ENCODE measurements at regions not wholly inside any gene's neighbourhood (a gene's known extent, or its start where the extent isn't known, plus 50 kb on each side); places are given as distances from the start of the nearest gene placed in this dataset.

DNA sequence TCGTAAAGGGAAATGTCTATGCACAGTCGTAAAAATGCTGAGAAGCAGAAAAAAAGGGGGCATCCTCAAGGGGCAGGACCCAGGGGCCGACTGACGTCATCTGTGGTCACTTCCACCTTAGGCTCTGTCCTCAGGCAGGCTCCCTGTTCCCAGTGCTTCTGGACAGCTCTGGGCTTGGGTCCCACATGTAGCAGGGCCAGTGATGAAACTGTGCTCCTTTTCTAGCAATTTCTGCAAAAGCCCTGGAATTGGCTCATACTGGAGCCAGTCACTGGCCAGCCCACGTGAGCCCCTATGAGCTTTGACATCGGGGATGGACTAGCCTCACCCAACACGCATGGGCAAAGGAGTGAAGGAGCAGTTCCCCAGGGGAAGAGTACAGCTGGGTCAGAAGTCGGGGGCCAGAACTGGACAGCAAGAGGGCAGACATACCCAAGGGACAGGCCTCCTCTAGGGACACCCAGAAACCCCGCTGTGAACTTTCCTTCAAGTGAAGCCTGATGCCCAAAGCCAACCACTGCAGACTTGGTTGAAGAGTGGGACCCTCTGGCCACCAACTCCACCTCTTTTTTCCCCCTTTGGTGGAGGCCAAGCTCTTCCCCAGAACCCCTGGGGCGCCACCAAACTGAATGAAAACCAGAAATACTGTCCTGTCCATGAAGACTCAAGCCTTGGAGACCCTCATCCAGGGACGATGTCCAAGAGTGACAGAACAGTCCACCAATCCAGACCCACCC, 1349.0 kb downstream of the BRD1 start:
- H3K4me1 Mint-ChIP-seq = peaks cover 16% of the 10 kb centered on the region
- H3K27me3 ChIP-seq (ENCODE audit: insufficient read depth) = no peaks in the 10 kb centered on the region
- H3K4me1 ChIP-seq (ENCODE audit: insufficient read depth) = no peaks in the 10 kb centered on the region; the same call in 1 of the 2 replicates
- H3K9me2 ChIP-seq (ENCODE audit: insufficient read depth) = no peaks in the 10 kb centered on the region
- no peak for ATAC-seq
- no peak overlapping the region for H3K27ac ChIP-seq (ENCODE audit: low read depth)
- no peak for DNase-seq (ENCODE audit: low spot score)
- H3F3A ChIP-seq (replicated peaks; ENCODE audit: low read depth) = no peaks in the 10 kb centered on the region
- no peak overlapping the region for H2AFZ ChIP-seq
- H3K79me2 ChIP-seq (replicated peaks; ENCODE audit: insufficient read depth) = no peaks in the 10 kb centered on the region
- no peaks in the 10 kb centered on the region for H3K36me3 Mint-ChIP-seq (ENCODE audit: low read depth)
- H3K4me3 Mint-ChIP-seq = no peak overlapping the region
- H3K9me3 Mint-ChIP-seq = no peaks in the 10 kb centered on the region; the same call in 2 of the 3 replicates
- no peaks in the 10 kb centered on the region for H3K27me3 Mint-ChIP-seq (ENCODE audit: insufficient read depth, low read depth, poor library complexity)
- H3K4me2 ChIP-seq = no peak overlapping the region
- no peak overlapping the region for H3K4me3 ChIP-seq
- no peak for TF ChIP-seq EZH2 (IDR thresholded peaks at IDR 0.05; ENCODE audit: low read depth, unreplicated experiment)
- TF ChIP-seq ZNF114 (CRISPR knock-in tag; IDR thresholded peaks at IDR 0.05) = no peak
- TF ChIP-seq, protein P1, sequence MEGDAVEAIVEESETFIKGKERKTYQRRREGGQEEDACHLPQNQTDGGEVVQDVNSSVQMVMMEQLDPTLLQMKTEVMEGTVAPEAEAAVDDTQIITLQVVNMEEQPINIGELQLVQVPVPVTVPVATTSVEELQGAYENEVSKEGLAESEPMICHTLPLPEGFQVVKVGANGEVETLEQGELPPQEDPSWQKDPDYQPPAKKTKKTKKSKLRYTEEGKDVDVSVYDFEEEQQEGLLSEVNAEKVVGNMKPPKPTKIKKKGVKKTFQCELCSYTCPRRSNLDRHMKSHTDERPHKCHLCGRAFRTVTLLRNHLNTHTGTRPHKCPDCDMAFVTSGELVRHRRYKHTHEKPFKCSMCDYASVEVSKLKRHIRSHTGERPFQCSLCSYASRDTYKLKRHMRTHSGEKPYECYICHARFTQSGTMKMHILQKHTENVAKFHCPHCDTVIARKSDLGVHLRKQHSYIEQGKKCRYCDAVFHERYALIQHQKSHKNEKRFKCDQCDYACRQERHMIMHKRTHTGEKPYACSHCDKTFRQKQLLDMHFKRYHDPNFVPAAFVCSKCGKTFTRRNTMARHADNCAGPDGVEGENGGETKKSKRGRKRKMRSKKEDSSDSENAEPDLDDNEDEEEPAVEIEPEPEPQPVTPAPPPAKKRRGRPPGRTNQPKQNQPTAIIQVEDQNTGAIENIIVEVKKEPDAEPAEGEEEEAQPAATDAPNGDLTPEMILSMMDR (conservative IDR thresholded peaks at IDR 0.05; ENCODE audit: low read depth in 2 of 2) = no peak
- TF ChIP-seq ZNF331 (CRISPR knock-in tag; IDR thresholded peaks at IDR 0.05; ENCODE audit: low read depth) = no peak
- no peak for TF ChIP-seq CREB1 (CRISPR knock-in tag; IDR thresholded peaks at IDR 0.05; ENCODE audit: low read depth)
- TF ChIP-seq, protein P2, sequence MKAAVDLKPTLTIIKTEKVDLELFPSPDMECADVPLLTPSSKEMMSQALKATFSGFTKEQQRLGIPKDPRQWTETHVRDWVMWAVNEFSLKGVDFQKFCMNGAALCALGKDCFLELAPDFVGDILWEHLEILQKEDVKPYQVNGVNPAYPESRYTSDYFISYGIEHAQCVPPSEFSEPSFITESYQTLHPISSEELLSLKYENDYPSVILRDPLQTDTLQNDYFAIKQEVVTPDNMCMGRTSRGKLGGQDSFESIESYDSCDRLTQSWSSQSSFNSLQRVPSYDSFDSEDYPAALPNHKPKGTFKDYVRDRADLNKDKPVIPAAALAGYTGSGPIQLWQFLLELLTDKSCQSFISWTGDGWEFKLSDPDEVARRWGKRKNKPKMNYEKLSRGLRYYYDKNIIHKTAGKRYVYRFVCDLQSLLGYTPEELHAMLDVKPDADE (IDR thresholded peaks at IDR 0.05) = no peak
- no peak for TF ChIP-seq POLR2AphosphoS5 (IDR thresholded peaks at IDR 0.05; ENCODE audit: low read depth)
- no peak for TF ChIP-seq STAT1 (IDR thresholded peaks at IDR 0.05; ENCODE audit: unreplicated experiment)
- no peak for TF ChIP-seq NANOG (IDR thresholded peaks at IDR 0.05; ENCODE audit: borderline replicate concordance)
- TF ChIP-seq EZH2phosphoT487 (IDR thresholded peaks at IDR 0.05; ENCODE audit: unreplicated experiment) = no peak
- TF ChIP-seq, protein P3, sequence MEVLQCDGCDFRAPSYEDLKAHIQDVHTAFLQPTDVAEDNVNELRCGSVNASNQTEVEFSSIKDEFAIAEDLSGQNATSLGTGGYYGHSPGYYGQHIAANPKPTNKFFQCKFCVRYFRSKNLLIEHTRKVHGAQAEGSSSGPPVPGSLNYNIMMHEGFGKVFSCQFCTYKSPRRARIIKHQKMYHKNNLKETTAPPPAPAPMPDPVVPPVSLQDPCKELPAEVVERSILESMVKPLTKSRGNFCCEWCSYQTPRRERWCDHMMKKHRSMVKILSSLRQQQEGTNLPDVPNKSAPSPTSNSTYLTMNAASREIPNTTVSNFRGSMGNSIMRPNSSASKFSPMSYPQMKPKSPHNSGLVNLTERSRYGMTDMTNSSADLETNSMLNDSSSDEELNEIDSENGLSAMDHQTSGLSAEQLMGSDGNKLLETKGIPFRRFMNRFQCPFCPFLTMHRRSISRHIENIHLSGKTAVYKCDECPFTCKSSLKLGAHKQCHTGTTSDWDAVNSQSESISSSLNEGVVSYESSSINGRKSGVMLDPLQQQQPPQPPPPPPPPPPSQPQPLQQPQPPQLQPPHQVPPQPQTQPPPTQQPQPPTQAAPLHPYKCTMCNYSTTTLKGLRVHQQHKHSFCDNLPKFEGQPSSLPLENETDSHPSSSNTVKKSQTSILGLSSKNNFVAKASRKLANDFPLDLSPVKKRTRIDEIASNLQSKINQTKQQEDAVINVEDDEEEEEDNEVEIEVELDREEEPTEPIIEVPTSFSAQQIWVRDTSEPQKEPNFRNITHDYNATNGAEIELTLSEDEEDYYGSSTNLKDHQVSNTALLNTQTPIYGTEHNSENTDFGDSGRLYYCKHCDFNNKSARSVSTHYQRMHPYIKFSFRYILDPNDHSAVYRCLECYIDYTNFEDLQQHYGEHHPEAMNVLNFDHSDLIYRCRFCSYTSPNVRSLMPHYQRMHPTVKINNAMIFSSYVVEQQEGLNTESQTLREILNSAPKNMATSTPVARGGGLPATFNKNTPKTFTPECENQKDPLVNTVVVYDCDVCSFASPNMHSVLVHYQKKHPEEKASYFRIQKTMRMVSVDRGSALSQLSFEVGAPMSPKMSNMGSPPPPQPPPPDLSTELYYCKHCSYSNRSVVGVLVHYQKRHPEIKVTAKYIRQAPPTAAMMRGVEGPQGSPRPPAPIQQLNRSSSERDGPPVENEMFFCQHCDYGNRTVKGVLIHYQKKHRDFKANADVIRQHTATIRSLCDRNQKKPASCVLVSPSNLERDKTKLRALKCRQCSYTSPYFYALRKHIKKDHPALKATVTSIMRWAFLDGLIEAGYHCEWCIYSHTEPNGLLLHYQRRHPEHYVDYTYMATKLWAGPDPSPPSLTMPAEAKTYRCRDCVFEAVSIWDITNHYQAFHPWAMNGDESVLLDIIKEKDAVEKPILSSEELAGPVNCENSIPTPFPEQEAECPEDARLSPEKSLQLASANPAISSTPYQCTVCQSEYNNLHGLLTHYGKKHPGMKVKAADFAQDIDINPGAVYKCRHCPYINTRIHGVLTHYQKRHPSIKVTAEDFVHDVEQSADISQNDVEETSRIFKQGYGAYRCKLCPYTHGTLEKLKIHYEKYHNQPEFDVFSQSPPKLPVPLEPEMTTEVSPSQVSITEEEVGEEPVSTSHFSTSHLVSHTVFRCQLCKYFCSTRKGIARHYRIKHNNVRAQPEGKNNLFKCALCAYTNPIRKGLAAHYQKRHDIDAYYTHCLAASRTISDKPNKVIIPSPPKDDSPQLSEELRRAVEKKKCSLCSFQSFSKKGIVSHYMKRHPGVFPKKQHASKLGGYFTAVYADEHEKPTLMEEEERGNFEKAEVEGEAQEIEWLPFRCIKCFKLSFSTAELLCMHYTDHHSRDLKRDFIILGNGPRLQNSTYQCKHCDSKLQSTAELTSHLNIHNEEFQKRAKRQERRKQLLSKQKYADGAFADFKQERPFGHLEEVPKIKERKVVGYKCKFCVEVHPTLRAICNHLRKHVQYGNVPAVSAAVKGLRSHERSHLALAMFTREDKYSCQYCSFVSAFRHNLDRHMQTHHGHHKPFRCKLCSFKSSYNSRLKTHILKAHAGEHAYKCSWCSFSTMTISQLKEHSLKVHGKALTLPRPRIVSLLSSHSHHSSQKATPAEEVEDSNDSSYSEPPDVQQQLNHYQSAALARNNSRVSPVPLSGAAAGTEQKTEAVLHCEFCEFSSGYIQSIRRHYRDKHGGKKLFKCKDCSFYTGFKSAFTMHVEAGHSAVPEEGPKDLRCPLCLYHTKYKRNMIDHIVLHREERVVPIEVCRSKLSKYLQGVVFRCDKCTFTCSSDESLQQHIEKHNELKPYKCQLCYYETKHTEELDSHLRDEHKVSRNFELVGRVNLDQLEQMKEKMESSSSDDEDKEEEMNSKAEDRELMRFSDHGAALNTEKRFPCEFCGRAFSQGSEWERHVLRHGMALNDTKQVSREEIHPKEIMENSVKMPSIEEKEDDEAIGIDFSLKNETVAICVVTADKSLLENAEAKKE (CRISPR knock-in tag; IDR thresholded peaks at IDR 0.05) = no peak
- TF ChIP-seq, protein P4, sequence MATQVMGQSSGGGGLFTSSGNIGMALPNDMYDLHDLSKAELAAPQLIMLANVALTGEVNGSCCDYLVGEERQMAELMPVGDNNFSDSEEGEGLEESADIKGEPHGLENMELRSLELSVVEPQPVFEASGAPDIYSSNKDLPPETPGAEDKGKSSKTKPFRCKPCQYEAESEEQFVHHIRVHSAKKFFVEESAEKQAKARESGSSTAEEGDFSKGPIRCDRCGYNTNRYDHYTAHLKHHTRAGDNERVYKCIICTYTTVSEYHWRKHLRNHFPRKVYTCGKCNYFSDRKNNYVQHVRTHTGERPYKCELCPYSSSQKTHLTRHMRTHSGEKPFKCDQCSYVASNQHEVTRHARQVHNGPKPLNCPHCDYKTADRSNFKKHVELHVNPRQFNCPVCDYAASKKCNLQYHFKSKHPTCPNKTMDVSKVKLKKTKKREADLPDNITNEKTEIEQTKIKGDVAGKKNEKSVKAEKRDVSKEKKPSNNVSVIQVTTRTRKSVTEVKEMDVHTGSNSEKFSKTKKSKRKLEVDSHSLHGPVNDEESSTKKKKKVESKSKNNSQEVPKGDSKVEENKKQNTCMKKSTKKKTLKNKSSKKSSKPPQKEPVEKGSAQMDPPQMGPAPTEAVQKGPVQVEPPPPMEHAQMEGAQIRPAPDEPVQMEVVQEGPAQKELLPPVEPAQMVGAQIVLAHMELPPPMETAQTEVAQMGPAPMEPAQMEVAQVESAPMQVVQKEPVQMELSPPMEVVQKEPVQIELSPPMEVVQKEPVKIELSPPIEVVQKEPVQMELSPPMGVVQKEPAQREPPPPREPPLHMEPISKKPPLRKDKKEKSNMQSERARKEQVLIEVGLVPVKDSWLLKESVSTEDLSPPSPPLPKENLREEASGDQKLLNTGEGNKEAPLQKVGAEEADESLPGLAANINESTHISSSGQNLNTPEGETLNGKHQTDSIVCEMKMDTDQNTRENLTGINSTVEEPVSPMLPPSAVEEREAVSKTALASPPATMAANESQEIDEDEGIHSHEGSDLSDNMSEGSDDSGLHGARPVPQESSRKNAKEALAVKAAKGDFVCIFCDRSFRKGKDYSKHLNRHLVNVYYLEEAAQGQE (IDR thresholded peaks at IDR 0.05; ENCODE audit: unreplicated experiment) = no peak
- TF ChIP-seq JUNB (IDR thresholded peaks at IDR 0.05; ENCODE audit: unreplicated experiment) = no peak
- 0 out of 2 replicates have a peak, but pooled peaks cover 3% of the 10 kb centered on the region for H3K36me3 ChIP-seq (ENCODE audit: insufficient read depth)
- no peaks in the 10 kb centered on the region for H4K20me1 ChIP-seq (replicated peaks; ENCODE audit: insufficient read depth)
- H3K27ac Mint-ChIP-seq = no peak overlapping the region

All from GM23338 (cell line).